BE2C (cell line): ENCODE measurements at regions not wholly inside any gene's neighbourhood (a gene's known extent, or its start where the extent isn't known, plus 50 kb on each side); places are given as distances from the start of the nearest gene placed in this dataset.

Experiments used
- DNase-seq: peaks from one replicate; pipeline ENCODE4 v3.0.0-alpha.2; 2020
- H3K27me3 ChIP-seq: fragments of 250-450 bp; sonication (Bioruptor Pico); 2 replicates; pipeline ENCODE4 v1.5.1; 2020; ENCODE audit warnings: mild to moderate bottlenecking
- H3K36me3 ChIP-seq: fragments of 250-450 bp; sonication (Bioruptor Pico); 2 replicates; pipeline ENCODE4 v1.5.1; 2020; ENCODE audit warnings: mild to moderate bottlenecking
- H3K4me1 ChIP-seq: fragments of 250-450 bp; sonication (Bioruptor Pico); 2 replicates; pipeline ENCODE4 v1.5.1; 2020
- H3K4me3 ChIP-seq: 2 replicates; pipeline ENCODE4 v1.5.1; 2011; ENCODE audit warnings: low read depth, low read length
- H3K9me3 ChIP-seq: fragments of 250-450 bp; sonication (Bioruptor Pico); 2 replicates; pipeline ENCODE4 v1.5.1; 2020
- TF ChIP-seq, protein P1 (sequence below): IDR thresholded peaks from 2 replicates; pipeline ENCODE4 v1.5.1; 2012; ENCODE audit warnings: mild to moderate bottlenecking, low read depth, low read length

DNA sequence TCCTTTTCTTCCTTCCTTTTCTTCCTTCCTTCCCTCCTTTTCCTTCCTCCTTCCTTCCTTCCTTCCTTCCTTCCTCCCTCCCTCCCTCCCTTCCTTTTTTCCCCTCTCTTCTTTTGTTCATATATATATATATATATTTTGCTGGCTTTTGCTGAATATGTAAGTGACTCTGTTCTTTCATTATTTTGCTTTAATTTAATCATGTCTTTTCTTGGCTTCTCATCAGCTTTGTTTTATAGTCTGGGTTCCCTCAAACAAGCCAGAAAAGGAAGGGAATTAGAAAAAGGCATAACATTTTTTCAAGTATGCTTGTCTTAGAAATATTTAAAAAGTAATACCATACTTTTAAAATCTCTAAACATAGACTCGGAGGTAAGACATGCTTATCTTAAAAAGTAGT, 219.9 kb upstream of the ATXN7L3B start:
- Histone ChIP-seq H3K36me3 (no peaks in the 10 kb centered on the region), H3K9me3 (no peaks in the 10 kb centered on the region), H3K4me3 (no peak overlapping the region), H3K4me1 (no peaks in the 10 kb centered on the region), H3K27me3 (no peaks in the 10 kb centered on the region)
- TF ChIP-seq, protein P1, sequence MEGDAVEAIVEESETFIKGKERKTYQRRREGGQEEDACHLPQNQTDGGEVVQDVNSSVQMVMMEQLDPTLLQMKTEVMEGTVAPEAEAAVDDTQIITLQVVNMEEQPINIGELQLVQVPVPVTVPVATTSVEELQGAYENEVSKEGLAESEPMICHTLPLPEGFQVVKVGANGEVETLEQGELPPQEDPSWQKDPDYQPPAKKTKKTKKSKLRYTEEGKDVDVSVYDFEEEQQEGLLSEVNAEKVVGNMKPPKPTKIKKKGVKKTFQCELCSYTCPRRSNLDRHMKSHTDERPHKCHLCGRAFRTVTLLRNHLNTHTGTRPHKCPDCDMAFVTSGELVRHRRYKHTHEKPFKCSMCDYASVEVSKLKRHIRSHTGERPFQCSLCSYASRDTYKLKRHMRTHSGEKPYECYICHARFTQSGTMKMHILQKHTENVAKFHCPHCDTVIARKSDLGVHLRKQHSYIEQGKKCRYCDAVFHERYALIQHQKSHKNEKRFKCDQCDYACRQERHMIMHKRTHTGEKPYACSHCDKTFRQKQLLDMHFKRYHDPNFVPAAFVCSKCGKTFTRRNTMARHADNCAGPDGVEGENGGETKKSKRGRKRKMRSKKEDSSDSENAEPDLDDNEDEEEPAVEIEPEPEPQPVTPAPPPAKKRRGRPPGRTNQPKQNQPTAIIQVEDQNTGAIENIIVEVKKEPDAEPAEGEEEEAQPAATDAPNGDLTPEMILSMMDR, result no peak
- no peak for DNase-seq

DNA sequence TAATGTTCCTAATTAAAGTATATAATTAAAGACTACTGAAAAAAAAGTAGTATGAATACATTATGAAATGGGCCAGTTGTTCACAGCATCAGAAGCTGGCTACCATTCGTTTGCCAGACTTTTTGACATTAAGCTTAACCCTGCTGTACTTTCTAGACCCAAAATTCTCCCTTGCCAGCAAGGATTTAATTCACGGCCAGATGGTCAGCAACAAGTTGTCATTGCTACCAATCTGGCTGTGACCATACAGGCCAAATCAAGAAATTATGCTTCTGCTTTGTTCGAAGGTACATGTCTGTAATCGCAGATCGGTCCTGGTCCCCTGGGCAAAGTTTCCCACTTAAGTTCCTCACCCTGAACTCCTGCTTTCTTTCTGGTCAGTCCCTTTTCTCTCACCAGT, 217.7 kb upstream of the ATXN7L3B start:
- no peaks in the 10 kb centered on the region for H3K9me3 ChIP-seq

DNA sequence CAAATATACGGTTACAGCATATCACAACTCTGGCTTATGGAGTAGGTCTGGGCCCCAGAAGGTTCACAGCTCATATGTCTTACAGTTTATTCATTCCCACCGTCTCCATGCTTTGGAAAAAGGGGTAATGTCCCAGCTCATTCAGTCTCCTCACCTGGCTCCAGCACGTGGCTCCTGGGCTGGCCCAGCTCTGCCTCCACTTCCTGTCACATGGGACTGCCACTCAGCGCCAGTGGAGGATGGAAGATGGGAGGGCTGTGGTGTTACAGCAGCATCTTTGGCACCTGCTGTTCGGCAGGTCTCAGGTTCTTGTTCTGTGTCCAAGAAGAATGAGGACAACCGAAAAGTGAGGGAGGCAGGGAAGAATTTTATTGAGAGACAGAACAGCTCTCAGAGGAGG, 216.3 kb upstream of the ATXN7L3B start:
- TF ChIP-seq, protein P1, result no peak
- Histone ChIP-seq H3K9me3 (no peaks in the 10 kb centered on the region), H3K27me3 (no peaks in the 10 kb centered on the region), H3K4me3 (no peak overlapping the region), H3K4me1 (no peaks in the 10 kb centered on the region), H3K36me3 (no peaks in the 10 kb centered on the region)
- no peak for DNase-seq

More for the DNA sequence above, 217.7 kb upstream of the ATXN7L3B start:
- no peak for DNase-seq
- no peaks in the 10 kb centered on the region for H3K4me1 ChIP-seq
- no peak overlapping the region for H3K4me3 ChIP-seq
- no peaks in the 10 kb centered on the region for H3K27me3 ChIP-seq
- no peaks in the 10 kb centered on the region for H3K36me3 ChIP-seq
- TF ChIP-seq, protein P1, result no peak

DNA sequence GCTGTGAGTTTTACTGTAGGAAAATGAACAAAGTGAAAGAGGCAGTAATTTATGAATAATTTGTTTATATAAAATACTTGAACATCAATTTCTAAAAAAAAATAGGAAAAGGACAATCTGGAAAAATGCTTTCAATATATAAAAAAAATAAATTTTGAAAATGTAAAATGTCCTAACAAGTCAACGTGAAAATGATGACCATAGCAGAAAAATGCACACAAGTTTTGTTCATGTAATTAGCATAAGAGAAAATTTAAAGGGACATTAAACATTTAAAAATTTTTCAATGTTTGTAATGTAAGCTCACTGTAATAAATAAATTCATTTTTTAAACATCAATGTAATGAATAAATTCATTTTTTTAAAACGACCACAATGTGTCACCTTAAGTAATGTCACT, 214.8 kb upstream of the ATXN7L3B start:
- TF ChIP-seq, protein P1, result no peak
- no peaks in the 10 kb centered on the region for H3K27me3 ChIP-seq

DNA sequence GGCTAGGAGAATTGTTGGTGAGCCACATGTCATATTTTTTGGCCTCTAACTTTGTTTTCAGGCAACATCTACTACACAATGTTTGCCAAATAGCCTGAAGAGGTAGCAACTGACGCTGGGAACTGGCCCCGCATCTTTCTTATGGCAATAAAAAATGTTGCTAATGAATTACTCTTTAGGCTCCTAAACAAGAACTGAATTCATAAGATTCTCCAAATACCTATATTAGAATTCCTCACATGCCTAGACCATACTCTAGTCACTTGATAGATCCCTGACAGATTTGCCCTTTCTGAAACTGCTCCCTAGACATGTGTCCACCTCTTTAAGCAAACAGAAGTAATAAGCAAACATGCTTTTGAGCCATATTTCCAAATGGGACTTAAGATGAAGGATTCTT, 209.0 kb upstream of the ATXN7L3B start:
- no peaks in the 10 kb centered on the region for H3K4me1 ChIP-seq
- no peak for DNase-seq
- H3K27me3 ChIP-seq, result no peaks in the 10 kb centered on the region
- H3K36me3 ChIP-seq, result no peaks in the 10 kb centered on the region
- H3K4me3 ChIP-seq, result no peak overlapping the region
- no peaks in the 10 kb centered on the region for H3K9me3 ChIP-seq
- TF ChIP-seq, protein P1, result no peak

More for the DNA sequence above, 214.8 kb upstream of the ATXN7L3B start:
- H3K4me1 ChIP-seq, result no peaks in the 10 kb centered on the region
- H3K4me3 ChIP-seq, result no peak overlapping the region
- no peaks in the 10 kb centered on the region for H3K9me3 ChIP-seq
- no peaks in the 10 kb centered on the region for H3K36me3 ChIP-seq
- no peak for DNase-seq

DNA sequence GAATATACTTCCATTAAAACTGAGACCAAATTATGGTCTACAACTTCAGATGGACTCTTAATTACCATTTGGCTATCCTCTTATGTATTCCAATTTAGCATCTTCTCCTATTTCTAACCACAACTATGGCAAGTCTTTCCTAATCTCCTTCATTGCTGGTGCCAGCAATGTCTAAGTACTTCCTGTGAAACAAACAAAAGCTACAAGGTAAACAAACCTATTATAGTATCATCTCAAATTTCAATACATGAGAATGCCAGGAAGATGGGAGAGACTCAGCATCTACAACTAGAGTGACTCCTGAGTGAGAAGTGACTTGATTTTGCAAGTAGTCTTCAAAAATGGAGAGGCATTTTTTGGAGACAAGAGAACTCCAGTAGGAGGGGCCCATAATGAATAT, 202.9 kb upstream of the ATXN7L3B start:
- Histone ChIP-seq H3K4me3 (no peak overlapping the region), H3K36me3 (no peaks in the 10 kb centered on the region), H3K27me3 (no peaks in the 10 kb centered on the region), H3K4me1 (no peaks in the 10 kb centered on the region), H3K9me3 (no peaks in the 10 kb centered on the region)
- DNase-seq, result no peak
- TF ChIP-seq, protein P1, result no peak
